ENCODE measurements at regions not wholly inside any gene's neighbourhood (a gene's known extent, or its start where the extent isn't known, plus 50 kb on each side); places are given as distances from the start of the nearest gene placed in this dataset.
"Not testable (repeated sequence)": the region's sequence is repeated elsewhere in the genome, so short reads cannot be mapped to it uniquely, and the experiment has no call there.

- DNase-seq (ENCODE audit: low spot score) = no peak
- intact Hi-C loops (cut with DNase I) = no loop called here
Measured at GRCh38 chr3:137820366-137820765, 56.3 kb downstream of the SOX14 start.

GRCh38 chr3:137835096-137835495 lies 71.0 kb downstream of the SOX14 start:
- no peak for DNase-seq (ENCODE audit: low spot score)
- intact Hi-C loops (cut with DNase I) = no loop called here

- intact Hi-C loops (cut with DNase I) = no loop called here
- DNase-seq (ENCODE audit: low spot score) = no peak
Measured at GRCh38 chr3:137845194-137845593, 81.1 kb downstream of the SOX14 start.

- intact Hi-C loops (cut with DNase I) = no loop called here
- no peak for DNase-seq (ENCODE audit: low spot score)
Measured at GRCh38 chr3:137845666-137846065, 81.6 kb downstream of the SOX14 start.

- intact Hi-C loops (cut with DNase I) = no loop called here
- DNase-seq (ENCODE audit: low spot score) = no peak
Measured at GRCh38 chr3:137852391-137852830, 88.3 kb downstream of the SOX14 start.

- intact Hi-C loops (cut with DNase I) = no loop called here
- DNase-seq (ENCODE audit: low spot score) = no peak
Measured at GRCh38 chr3:137854533-137855261, 90.6 kb downstream of the SOX14 start.

- DNase-seq (ENCODE audit: low spot score) = no peak
- intact Hi-C loops (cut with DNase I) = no loop called here
Measured at GRCh38 chr3:137866001-137866400, 101.9 kb downstream of the SOX14 start.

GRCh38 chr3:137866933-137867332 lies 102.8 kb downstream of the SOX14 start:
- DNase-seq (ENCODE audit: low spot score) = no peak
- intact Hi-C loops (cut with DNase I) = no loop called here

GRCh38 chr3:137867611-137868010 lies 103.5 kb downstream of the SOX14 start:
- intact Hi-C loops (cut with DNase I) = no loop called here
- DNase-seq (ENCODE audit: low spot score) = no peak

GRCh38 chr3:137869022-137869421 lies 104.9 kb downstream of the SOX14 start:
- intact Hi-C loops (cut with DNase I) = no loop called here
- no peak for DNase-seq (ENCODE audit: low spot score)

- intact Hi-C loops (cut with DNase I); DNase-seq (ENCODE audit: low spot score): not testable (repeated sequence)
Measured at GRCh38 chr3:137872589-137872988, 108.5 kb downstream of the SOX14 start.

- DNase-seq (ENCODE audit: low spot score) = peak; percentile 69
- intact Hi-C loops (cut with DNase I) = not testable (repeated sequence)
Measured at GRCh38 chr3:137896842-137897241, 113.1 kb upstream of the CLDN18 start.

- DNase-seq (ENCODE audit: low spot score) = no peak
- intact Hi-C loops (cut with DNase I) = loop anchor here in 1 of 2 donors (5.0 kb wide), 1 partner anchor 1385 kb away; no protein-coding TSS in a partner anchor
Measured at GRCh38 chr3:137906985-137907649, 102.8 kb upstream of the CLDN18 start.

GRCh38 chr3:137924628-137925027 lies 85.3 kb upstream of the CLDN18 start:
- DNase-seq (ENCODE audit: low spot score) = no peak
- intact Hi-C loops (cut with DNase I) = loop anchor here in 1 of 2 donors (5.0 kb wide), 1 partner anchor 393 kb away; no protein-coding TSS in a partner anchor

GRCh38 chr3:137925080-137925479 lies 84.9 kb upstream of the CLDN18 start:
- intact Hi-C loops (cut with DNase I) = no loop called here
- DNase-seq (ENCODE audit: low spot score) = no peak

- intact Hi-C loops (cut with DNase I) = no loop called here
- DNase-seq (ENCODE audit: low spot score) = no peak
Measured at GRCh38 chr3:137926991-137927390, 83.0 kb upstream of the CLDN18 start.

GRCh38 chr3:137930976-137931375 lies 79.0 kb upstream of the CLDN18 start:
- no peak for DNase-seq (ENCODE audit: low spot score)
- intact Hi-C loops (cut with DNase I) = no loop called here

- DNase-seq (ENCODE audit: low spot score) = no peak
- intact Hi-C loops (cut with DNase I) = no loop called here
Measured at GRCh38 chr3:137938876-137939275, 71.1 kb upstream of the CLDN18 start.

- intact Hi-C loops (cut with DNase I) = no loop called here
- DNase-seq (ENCODE audit: low spot score) = no peak
Measured at GRCh38 chr3:137944593-137944992, 65.4 kb upstream of the CLDN18 start.

- intact Hi-C loops (cut with DNase I) = no loop called here
- DNase-seq (ENCODE audit: low spot score) = no peak
Measured at GRCh38 chr3:137946356-137946973, 63.5 kb upstream of the CLDN18 start.

Measured in posterior vena cava (tissue), 2 donors.